Liver (tissue), 7 donors: ENCODE measurements at regions not wholly inside any gene's neighbourhood (a gene's known extent, or its start where the extent isn't known, plus 50 kb on each side); places are given as distances from the start of the nearest gene placed in this dataset.

Experiments used
- DNase-seq: peaks from one replicate; pipeline ENCODE4 v3.0.0-alpha.2; 2017; ENCODE audit warnings: low spot score
- H3K27ac ChIP-seq, 2 donors: one replicate each; pipeline ENCODE4 v1.7.0; 2013; ENCODE audit warnings: inconsistent platforms in 2 of 2, low read length in 2 of 2, control low read depth in 1 of 2, low read depth in 1 of 2, mild to moderate bottlenecking in 1 of 2
- H3K27me3 ChIP-seq, 4 donors: one replicate each; pipeline versions ENCODE4 v1.6.1 to v1.7.0; 2013; ENCODE audit warnings: low read length in 3 of 4, inconsistent platforms in 1 of 4, mild to moderate bottlenecking in 1 of 4, moderate library complexity in 1 of 4; ENCODE audit not compliant: control insufficient read depth in 4 of 4, insufficient read depth in 4 of 4
- H3K36me3 ChIP-seq, 4 donors: one replicate each; pipeline versions ENCODE4 v1.6.1 to v1.7.0; 2013; ENCODE audit warnings: low read length in 3 of 4, mild to moderate bottlenecking in 3 of 4, low read depth in 1 of 4, moderate library complexity in 1 of 4; ENCODE audit not compliant: control insufficient read depth in 4 of 4, insufficient read depth in 3 of 4
- H3K4me1 ChIP-seq, 4 donors: one replicate each; pipeline versions ENCODE4 v1.6.1 to v1.7.0; 2013; ENCODE audit warnings: low read length in 3 of 4, mild to moderate bottlenecking in 3 of 4, moderate library complexity in 1 of 4; ENCODE audit not compliant: control insufficient read depth in 4 of 4, insufficient read depth in 4 of 4
- H3K4me3 ChIP-seq, 3 donors: one replicate each; pipeline versions ENCODE4 v1.6.1 to v1.7.0; 2013; ENCODE audit warnings: low read length in 3 of 3, control low read depth in 1 of 3, low read depth in 1 of 3, mild to moderate bottlenecking in 1 of 3
- H3K9ac ChIP-seq, 2 donors: one replicate each; pipeline ENCODE4 v1.7.0; 2013; ENCODE audit warnings: low read length in 2 of 2, mild to moderate bottlenecking in 2 of 2, moderate library complexity in 2 of 2, control low read depth in 1 of 2, low read depth in 1 of 2
- H3K9me3 ChIP-seq, 4 donors: one replicate each; pipeline versions ENCODE4 v1.6.1 to v1.7.0; 2013; ENCODE audit warnings: low read length in 3 of 4; ENCODE audit not compliant: control insufficient read depth in 4 of 4
- FOXA1 ChIP-seq: IDR thresholded peaks from 2 replicates; pipeline ENCODE4 v1.6.1; 2016; ENCODE audit warnings: antibody characterized with exemption
- GABPA ChIP-seq, 2 donors: IDR thresholded peaks in 1 of 2; conservative IDR thresholded peaks in 1 of 2; 2 replicates each; pipeline ENCODE4 v1.6.1; 2016; ENCODE audit warnings: antibody characterized with exemption in 2 of 2, mild to moderate bottlenecking in 1 of 2, moderate library complexity in 1 of 2
- HNF4A ChIP-seq, 2 donors: conservative IDR thresholded peaks; 2 replicates each; pipeline ENCODE4 v1.6.1; 2016; ENCODE audit warnings: antibody characterized with exemption in 2 of 2, mild to moderate bottlenecking in 2 of 2
- HNF4G ChIP-seq: IDR thresholded peaks from 2 replicates; pipeline ENCODE4 v1.6.1; 2016; ENCODE audit warnings: antibody characterized with exemption
- MAX ChIP-seq: IDR thresholded peaks from 2 replicates; pipeline ENCODE4 v1.6.1; 2016; ENCODE audit warnings: antibody characterized with exemption
- NR2F2 ChIP-seq: IDR thresholded peaks from 2 replicates; pipeline ENCODE4 v1.6.1; 2016; ENCODE audit warnings: antibody characterized with exemption
- REST ChIP-seq: IDR thresholded peaks from 2 replicates; pipeline ENCODE4 v1.6.1; 2016; ENCODE audit warnings: antibody characterized with exemption, mild to moderate bottlenecking
- RXRA ChIP-seq, 2 donors: IDR thresholded peaks; 2 replicates each; pipeline ENCODE4 v1.6.1; 2017 to 2018; ENCODE audit warnings: antibody characterized with exemption in 2 of 2, mild to moderate bottlenecking in 1 of 2
- SP1 ChIP-seq: IDR thresholded peaks from 2 replicates; pipeline ENCODE4 v1.6.1; 2018; ENCODE audit warnings: antibody characterized with exemption, mild to moderate bottlenecking
- TAF1 ChIP-seq: conservative IDR thresholded peaks from 2 replicates; pipeline ENCODE4 v1.6.1; 2016; ENCODE audit warnings: antibody characterized with exemption, mild to moderate bottlenecking
- YY1 ChIP-seq: IDR thresholded peaks from 2 replicates; pipeline ENCODE4 v1.6.1; 2016; ENCODE audit warnings: antibody characterized with exemption, mild to moderate bottlenecking
- ZBTB33 ChIP-seq: IDR thresholded peaks from 2 replicates; pipeline ENCODE4 v1.6.1; 2016; ENCODE audit warnings: antibody characterized with exemption
- WGBS: extraction: QIAGEN DNeasy Blood & Tissue Kit; methylation state at CpG from one replicate; pipeline ENCODE4 v1.1.7; 2013; 5-methylcytosine and 5-hydroxymethylcytosine counted together
- TF ChIP-seq, protein P1 (sequence below): IDR thresholded peaks from 2 replicates; pipeline ENCODE4 v1.6.1; 2016; ENCODE audit warnings: antibody characterized with exemption
- donor health status: healthy.
- donor health status: healthy.
- donor health status: healthy.
- donor health status: healthy.

- Histone ChIP-seq H3K4me1 (no peaks in the 10 kb centered on the region), H3K27ac (no peak overlapping the region), H3K36me3 (no peaks in the 10 kb centered on the region), H3K9me3 (no peaks in the 10 kb centered on the region), H3K27me3 (no peaks in the 10 kb centered on the region), H3K9ac (no peak overlapping the region), H3K4me3 (no peak overlapping the region)
- TF ChIP-seq MAX: no peak
- no peak for TF ChIP-seq RXRA (IDR thresholded peaks at IDR 0.05)
- TF ChIP-seq HNF4G: no peak
- DNase-seq: no peak
- 85% methylated on average over 6 of the region's 6 CpGs for WGBS
Measured at GRCh38 chr17:56034197-56034635, 119.1 kb upstream of the ANKFN1 start.

- H3K27ac ChIP-seq: no peak overlapping the region
- H3K36me3 ChIP-seq: no peaks in the 10 kb centered on the region
- H3K9me3 ChIP-seq: no peaks in the 10 kb centered on the region
- no peaks in the 10 kb centered on the region for H3K27me3 ChIP-seq
- TF ChIP-seq, protein P1, sequence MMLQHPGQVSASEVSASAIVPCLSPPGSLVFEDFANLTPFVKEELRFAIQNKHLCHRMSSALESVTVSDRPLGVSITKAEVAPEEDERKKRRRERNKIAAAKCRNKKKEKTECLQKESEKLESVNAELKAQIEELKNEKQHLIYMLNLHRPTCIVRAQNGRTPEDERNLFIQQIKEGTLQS: no peak
- TF ChIP-seq SP1: no peak
- TF ChIP-seq MAX: no peak
- no peak for TF ChIP-seq GABPA (IDR thresholded peaks at IDR 0.05 in 1 of 2, conservative IDR thresholded peaks at IDR 0.05 in 1 of 2)
- TF ChIP-seq YY1: no peak
- no peak for TF ChIP-seq ZBTB33
- no peak for TF ChIP-seq RXRA (IDR thresholded peaks at IDR 0.05)
- TF ChIP-seq REST: no peak
- TF ChIP-seq HNF4G: no peak
- TF ChIP-seq FOXA1: no peak
- TF ChIP-seq HNF4A (conservative IDR thresholded peaks at IDR 0.05): no peak
- no peak overlapping the region for H3K4me3 ChIP-seq
- no peak for DNase-seq
- H3K4me1 ChIP-seq: no peaks in the 10 kb centered on the region
- WGBS: 75% methylated on average over 6 of the region's 6 CpGs
- no peak overlapping the region for H3K9ac ChIP-seq
Measured at GRCh38 chr17:56038131-56038530, 115.1 kb upstream of the ANKFN1 start.

GRCh38 chr17:56045872-56046271 is 107.4 kb upstream of the ANKFN1 start:
- Histone ChIP-seq H3K4me1 (no peaks in the 10 kb centered on the region), H3K36me3 (no peaks in the 10 kb centered on the region), H3K4me3 (no peak overlapping the region), H3K9ac (no peak overlapping the region), H3K27ac (no peak overlapping the region), H3K27me3 (no peaks in the 10 kb centered on the region), H3K9me3 (no peaks in the 10 kb centered on the region)
- TF ChIP-seq NR2F2 (no peak), TAF1 (no peak), HNF4G (no peak), FOXA1 (no peak)
- no peak for DNase-seq
- 56% methylated on average over 9 of the region's 9 CpGs for WGBS
